ENCODE measurements at regions not wholly inside any gene's neighbourhood (a gene's known extent, or its start where the extent isn't known, plus 50 kb on each side); places are given as distances from the start of the nearest gene placed in this dataset.
A peak's percentile ranks its signal among the peaks of the same experiment; 100 is the strongest.

- TF ChIP-seq CTCF (IDR thresholded peaks at IDR 0.05) (no peak), POLR2AphosphoS5 (IDR thresholded peaks at IDR 0.05) (no peak), POLR2A (IDR thresholded peaks at IDR 0.05; ENCODE audit: low read depth) (no peak), EP300 (IDR thresholded peaks at IDR 0.05) (no peak)
- no peaks in the 10 kb centered on the region for H3K27me3 ChIP-seq
- intact Hi-C loops (cut with DNase I) = no loop called here
- no peak for DNase-seq (ENCODE audit: extremely low spot score)
- H3K4me1 ChIP-seq = peaks cover 0 to 5% (median 0%) of the 10 kb centered on the region in 4 donors
- 50% methylated on average over 3 of the region's 3 CpGs for WGBS
- no peaks in the 10 kb centered on the region for H3K9me3 ChIP-seq
- H3K36me3 ChIP-seq = no peaks in the 10 kb centered on the region
- no peak overlapping the region for H3K27ac ChIP-seq (replicated peaks in 1 of 4)
- no peak overlapping the region for H3K4me3 ChIP-seq
These were observed 287.4 kb upstream of the TCF4 start for GRCh38 chr18:55875371-55875901.

GRCh38 chr18:55869556-55870501 lies 281.8 kb upstream of the TCF4 start:
- Histone ChIP-seq H3K9me3 (no peaks in the 10 kb centered on the region), H3K27ac (replicated peaks in 1 of 4) (peak overlapping the region in 1 of 4 donors; percentile 30), H3K36me3 (no peaks in the 10 kb centered on the region), H3K4me1 (peaks cover 0 to 7% (median 1%) of the 10 kb centered on the region in 4 donors), H3K4me3 (no peak overlapping the region), H3K27me3 (no peaks in the 10 kb centered on the region)
- intact Hi-C loops (cut with DNase I) = loop anchor here (10.0 kb wide), 1 partner anchor 455 kb away; no protein-coding TSS in a partner anchor
- no peak for TF ChIP-seq EP300 (IDR thresholded peaks at IDR 0.05)
- no peak for TF ChIP-seq CTCF (IDR thresholded peaks at IDR 0.05)
- no peak for TF ChIP-seq POLR2A (IDR thresholded peaks at IDR 0.05; ENCODE audit: low read depth)
- TF ChIP-seq POLR2AphosphoS5 (IDR thresholded peaks at IDR 0.05) = peak in 1 of 2 donors; percentile 19
- DNase-seq (ENCODE audit: extremely low spot score) = no peak
- 64% methylated on average over 7 of the region's 7 CpGs for WGBS

- 88% methylated on average over 1 of the region's 1 CpG for WGBS
- no peaks in the 10 kb centered on the region for H3K27me3 ChIP-seq
- no peaks in the 10 kb centered on the region for H3K36me3 ChIP-seq
- no peak overlapping the region for H3K4me3 ChIP-seq
- H3K4me1 ChIP-seq = peaks cover 0 to 7% (median 5%) of the 10 kb centered on the region in 4 donors
- intact Hi-C loops (cut with DNase I) = loop anchor here (10.0 kb wide), 1 partner anchor 454 kb away; no protein-coding TSS in a partner anchor
- TF ChIP-seq POLR2A (IDR thresholded peaks at IDR 0.05; ENCODE audit: low read depth) (no peak), EP300 (IDR thresholded peaks at IDR 0.05) (no peak), CTCF (IDR thresholded peaks at IDR 0.05) (no peak), POLR2AphosphoS5 (IDR thresholded peaks at IDR 0.05) (no peak)
- H3K27ac ChIP-seq (replicated peaks in 1 of 4) = no peak overlapping the region
- no peaks in the 10 kb centered on the region for H3K9me3 ChIP-seq
- DNase-seq (ENCODE audit: extremely low spot score) = no peak
These were observed 280.9 kb upstream of the TCF4 start for GRCh38 chr18:55868909-55869308.

- Histone ChIP-seq H3K4me1 (peaks cover 0 to 7% (median 5%) of the 10 kb centered on the region in 4 donors), H3K27ac (replicated peaks in 1 of 4) (no peak overlapping the region), H3K9me3 (no peaks in the 10 kb centered on the region), H3K27me3 (no peaks in the 10 kb centered on the region), H3K36me3 (no peaks in the 10 kb centered on the region), H3K4me3 (no peak overlapping the region)
- no peak for TF ChIP-seq EP300 (IDR thresholded peaks at IDR 0.05)
- no peak for TF ChIP-seq POLR2A (IDR thresholded peaks at IDR 0.05; ENCODE audit: low read depth)
- TF ChIP-seq CTCF (IDR thresholded peaks at IDR 0.05) = no peak
- no peak for TF ChIP-seq POLR2AphosphoS5 (IDR thresholded peaks at IDR 0.05)
- intact Hi-C loops (cut with DNase I) = loop anchor here (10.0 kb wide), 1 partner anchor 452 kb away; no protein-coding TSS in a partner anchor
- WGBS = 87% methylated on average over 7 of the region's 7 CpGs
- DNase-seq (ENCODE audit: extremely low spot score) = no peak
These were observed 278.9 kb upstream of the TCF4 start for GRCh38 chr18:55866886-55867285.
